HG03432 (cell line): ENCODE measurements at regions not wholly inside any gene's neighbourhood (a gene's known extent, or its start where the extent isn't known, plus 50 kb on each side); places are given as distances from the start of the nearest gene placed in this dataset.
A peak's percentile ranks its signal among the peaks of the same experiment; 100 is the strongest.
"Not testable (repeated sequence)": the region's sequence is repeated elsewhere in the genome, so short reads cannot be mapped to it uniquely, and the experiment has no call there.

Source experiments
- ATAC-seq: cut with Tn5 transposase; IDR thresholded peaks from one replicate; pipeline ENCODE4 v1.9.1; 2021; ENCODE audit warnings: mild to moderate bottlenecking, moderate library complexity; ENCODE audit not compliant: unreplicated experiment

DNA sequence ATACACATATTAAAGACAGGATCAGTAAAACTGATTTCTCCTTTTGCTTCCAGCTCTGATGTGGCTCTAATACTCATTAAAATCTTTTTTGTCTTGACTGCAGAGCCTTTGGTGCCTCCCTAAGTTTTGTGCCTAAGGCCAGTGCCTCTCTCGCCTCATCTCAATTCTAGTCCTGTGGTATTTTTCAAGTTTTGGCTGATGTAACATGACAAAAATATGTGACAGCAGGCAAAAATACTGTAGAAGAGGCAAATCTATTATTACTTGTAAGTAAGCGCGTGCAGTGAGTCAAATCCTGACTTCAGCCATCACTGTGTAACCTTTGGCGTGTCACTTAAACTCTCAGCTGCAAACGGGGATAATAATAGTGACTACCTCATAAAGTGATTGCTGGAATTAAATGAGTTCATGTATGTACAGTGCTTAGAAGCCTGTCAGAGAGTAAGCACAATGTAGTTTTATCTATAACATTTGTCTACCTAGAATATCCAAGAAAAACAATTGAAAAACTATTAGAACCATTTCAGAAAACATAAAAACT is 74.0 kb downstream of the MAB21L3 start:
- no peak for ATAC-seq

DNA sequence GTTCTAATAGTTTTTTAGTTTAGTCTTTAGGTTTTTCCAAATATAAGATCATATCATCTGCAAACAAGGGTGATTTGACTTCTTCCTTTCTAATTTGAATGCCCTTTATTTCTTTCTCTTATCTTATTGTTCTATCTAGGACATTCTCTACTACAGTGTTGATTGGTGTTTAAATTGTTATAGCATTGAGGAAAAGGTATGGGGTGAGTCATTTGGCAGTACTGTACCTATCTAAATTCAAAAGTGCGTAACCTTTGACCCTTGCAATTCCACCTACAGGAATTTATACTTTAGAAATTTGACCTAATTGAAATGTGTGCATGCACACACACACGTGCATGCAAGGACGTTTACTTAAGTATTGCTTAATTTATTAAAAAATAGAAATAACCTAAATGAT is 78.3 kb downstream of the MAB21L3 start:
- no peak for ATAC-seq

DNA sequence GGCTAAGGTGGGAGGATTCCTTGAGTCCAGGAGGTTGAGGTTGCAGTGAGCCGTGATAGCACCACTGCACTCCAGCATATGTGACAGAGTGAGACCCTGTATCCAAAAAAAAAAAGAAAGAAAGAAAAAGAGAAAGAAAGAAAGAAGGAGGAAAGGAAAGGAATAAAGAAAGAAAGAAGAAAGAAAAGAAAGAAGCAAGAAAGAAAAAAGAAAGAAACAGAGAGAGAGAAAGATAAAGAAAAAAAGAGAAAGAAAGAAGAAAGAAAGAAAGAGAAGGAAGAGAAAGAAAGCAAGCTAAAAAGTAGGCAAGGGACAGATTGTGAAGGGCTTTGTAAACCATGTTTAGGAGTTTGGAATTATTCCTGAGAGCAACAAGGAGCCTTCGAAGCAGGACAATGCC is 80.1 kb downstream of the MAB21L3 start:
- no peak for ATAC-seq

DNA sequence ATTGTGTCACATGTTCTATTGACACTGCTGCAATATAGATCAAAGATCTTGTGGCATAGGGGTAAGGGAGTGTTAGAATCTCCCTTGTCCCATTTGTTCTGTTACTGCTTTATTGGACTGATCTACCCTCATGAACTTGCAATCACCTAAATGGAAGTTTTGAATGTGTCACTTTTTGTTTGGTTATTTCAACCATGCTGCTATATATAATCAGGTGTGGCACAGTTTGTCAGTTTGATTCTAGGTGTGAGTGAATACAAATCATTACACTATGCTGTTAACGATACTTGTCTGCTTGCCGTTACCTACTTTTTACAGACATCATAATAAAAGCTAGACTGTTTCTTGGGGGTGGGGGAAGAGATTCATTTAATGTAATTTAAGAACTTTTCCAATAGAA is 82.6 kb downstream of the MAB21L3 start:
- no peak for ATAC-seq

DNA sequence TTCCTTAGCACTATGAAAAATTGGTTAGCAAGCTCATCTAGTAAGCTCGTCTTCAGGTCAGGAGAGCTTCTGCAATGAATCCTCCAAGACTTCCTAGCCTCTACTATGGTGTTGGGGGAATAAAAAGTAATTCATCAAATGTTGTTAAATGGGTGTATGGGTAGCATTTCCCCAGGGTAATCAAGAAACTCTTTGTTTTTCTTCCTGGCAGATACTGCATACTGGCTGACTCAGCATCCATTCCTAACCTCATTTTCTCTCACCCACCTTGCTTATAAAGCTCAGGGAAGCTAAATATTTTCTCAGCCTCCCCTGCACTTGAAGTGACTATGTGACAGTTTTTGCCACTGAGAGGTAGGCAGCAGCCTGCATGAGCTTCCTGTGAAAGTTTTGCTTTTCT is 83.4 kb downstream of the MAB21L3 start:
- no peak for ATAC-seq

DNA sequence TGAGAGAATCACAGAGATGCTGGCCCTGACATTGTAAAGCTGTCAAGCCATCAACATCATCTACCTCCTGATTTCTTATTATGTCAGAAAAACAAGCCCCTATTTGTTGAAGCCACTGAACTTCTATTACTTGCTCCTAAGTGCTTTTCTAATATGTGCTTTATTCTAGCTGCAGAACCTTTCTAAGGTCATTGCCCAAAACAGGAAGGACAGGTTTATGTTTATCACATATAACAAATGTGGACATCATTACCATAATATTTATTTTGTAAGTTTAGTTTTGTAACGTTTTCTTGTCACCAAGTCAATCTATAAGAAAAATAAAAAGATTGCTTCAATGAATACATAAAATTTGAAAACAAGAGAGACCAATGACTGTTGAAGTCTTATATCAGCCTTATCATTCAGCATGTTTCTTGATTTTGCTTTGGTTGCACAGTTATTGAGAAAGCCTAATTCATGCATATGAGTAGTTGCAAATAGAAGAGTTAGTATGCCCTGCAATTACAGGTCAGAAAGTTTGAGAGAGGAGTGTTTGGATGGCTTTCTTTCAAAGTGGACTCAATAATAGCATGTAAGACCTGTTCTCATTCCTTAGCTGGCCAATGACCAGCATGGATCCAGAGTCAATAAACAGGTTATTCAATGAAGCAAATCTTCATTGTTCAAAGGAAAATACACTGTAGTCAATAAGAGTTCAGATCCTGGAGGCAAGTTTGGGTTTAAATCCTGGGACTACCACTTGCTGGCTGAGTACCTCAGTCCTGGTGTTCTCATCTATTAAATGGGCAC is 84.1 kb downstream of the MAB21L3 start:
- no peak for ATAC-seq

DNA sequence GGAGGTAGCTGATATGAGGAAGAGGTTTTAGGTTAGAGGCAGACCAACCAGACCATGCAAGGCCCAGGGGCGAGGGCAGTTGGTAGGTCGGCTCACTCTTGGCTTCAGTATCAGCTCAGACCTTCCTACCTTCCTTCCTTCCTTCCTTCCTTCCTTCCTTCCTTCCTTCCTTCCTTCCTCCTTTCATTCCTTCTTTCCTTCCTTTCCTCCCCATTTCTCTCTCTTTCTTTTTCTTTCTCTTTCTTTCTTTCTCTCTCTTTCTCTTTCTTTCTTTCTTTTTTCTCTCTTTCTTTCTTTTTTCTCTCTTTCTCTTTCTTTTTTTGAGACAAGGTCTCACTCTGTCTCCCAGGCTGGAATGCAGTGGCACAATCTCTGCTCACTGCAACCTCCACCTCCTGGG is 89.1 kb downstream of the MAB21L3 start:
- ATAC-seq: not testable (repeated sequence)

DNA sequence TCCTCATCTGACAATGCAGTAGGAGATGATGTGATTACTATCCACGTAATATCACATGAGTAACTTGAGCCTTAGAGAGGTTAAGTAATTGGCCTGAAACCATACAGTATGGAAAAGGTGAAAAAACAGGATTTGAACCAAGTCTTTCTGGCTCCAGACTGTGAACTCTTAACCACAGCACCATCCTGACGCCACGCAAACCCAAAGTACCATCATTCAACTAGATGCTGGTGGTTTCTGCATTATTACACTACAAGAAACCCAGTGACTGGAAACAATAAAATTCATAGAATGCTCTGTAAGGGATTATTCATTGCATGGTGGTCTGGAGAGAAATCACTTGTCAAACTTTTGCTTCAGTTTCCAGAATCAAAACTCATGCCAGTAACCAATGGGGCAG is 90.7 kb downstream of the MAB21L3 start:
- ATAC-seq: no peak

DNA sequence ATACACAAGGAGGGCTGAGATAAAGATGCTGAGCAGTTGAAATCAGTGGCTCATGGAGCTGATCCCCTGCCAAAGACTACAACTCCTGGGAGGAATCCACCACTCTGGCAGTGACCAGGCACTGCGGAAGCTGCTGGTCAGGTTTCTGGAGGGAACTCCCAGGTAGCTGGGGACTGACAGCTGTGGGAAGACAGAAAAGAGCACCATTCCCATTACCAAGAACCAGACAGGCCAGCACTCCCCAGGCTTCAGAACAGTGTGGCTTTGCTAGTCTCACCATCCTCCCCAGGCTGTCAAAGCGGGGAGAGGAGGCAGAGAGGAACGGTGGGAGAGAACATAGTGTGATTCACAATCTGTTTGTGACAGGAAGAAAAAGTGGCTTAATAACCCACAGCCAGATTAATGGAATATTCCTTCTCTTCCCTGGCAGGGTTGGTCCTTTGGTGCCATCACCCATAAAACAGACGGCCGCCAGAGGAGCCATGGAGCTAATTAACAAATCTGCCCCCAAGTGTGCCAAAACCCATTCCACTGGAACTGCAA is 92.1 kb downstream of the MAB21L3 start:
- ATAC-seq: no peak

DNA sequence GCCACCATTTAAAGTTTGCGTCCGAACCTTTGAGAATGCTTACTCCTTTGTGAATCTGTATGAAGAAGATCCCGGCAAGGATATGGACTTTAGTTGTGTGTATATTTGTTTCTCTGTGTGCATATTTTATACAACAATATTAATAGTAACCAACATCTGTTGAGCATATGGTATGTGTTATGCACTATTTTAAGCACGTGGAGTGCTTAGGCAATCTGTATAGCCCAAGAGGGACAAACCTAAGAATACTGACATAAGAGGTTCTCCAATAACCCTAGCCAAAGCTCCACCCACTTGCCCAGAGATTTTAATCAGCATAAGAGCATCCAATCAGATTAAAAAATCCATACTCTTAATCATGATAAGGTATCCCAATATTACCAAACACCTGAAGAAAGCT is 92.7 kb downstream of the MAB21L3 start:
- no peak for ATAC-seq

DNA sequence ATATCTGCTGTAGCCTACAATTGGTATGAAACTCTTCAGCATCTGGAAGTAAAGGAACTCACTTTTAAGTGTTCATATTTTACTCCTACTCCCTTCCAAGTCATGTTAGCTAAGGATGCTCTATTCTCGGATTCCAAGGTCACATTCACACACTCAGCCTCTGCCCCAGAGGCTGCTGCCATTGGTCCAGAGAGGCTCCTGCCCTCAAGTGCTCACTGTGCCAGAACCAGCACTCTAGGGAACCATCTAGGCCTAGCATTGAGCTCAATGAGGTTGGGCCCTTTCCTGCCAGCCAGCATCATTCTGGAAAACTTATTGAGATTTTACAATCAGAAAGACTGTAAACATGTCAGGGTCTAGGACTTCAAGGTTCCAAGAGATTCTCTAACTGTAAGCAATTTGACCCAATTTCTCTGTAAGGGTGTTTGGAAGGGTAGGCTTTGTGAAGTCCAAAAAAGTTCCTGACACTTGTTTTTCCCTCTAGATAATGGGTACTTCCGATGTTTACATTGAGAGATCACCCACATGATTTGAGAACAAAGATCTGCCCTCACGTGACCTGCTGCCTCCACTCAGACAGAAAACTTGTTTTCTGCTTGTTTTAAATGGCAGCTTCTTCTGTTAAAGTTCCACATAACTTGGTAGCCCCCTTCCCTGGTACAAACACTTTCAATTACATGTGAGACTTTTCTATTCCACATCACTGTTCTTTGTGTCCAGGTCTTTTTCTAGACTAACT is 94.9 kb downstream of the MAB21L3 start:
- no peak for ATAC-seq

DNA sequence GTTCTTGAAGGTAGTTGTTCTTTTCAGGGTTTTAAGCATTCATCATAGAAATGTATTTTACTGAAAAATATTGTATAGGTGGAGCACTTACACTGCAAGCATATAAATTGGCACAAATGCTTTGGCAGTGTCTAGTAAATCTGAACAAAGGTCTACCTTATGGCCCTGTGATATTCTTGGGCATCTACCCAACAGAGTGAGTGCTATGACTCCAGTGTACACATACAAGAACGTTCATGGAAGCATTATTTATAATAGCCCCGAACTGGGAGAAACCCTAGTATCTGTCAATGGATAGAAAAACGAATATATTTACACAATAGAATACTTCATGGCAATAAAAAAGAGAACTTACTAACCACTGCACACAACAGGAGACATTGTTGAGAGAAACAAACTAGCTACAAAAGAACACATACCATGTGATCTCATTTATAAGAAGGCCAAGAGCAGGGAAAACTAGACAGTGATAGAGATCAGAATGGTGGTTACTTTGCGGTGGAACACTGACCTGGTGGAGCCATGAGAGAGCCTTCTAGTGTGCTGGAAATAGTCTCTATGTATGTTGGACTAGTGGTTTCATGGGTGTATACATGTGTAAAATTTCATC is 96.0 kb downstream of the MAB21L3 start:
- ATAC-seq: no peak

DNA sequence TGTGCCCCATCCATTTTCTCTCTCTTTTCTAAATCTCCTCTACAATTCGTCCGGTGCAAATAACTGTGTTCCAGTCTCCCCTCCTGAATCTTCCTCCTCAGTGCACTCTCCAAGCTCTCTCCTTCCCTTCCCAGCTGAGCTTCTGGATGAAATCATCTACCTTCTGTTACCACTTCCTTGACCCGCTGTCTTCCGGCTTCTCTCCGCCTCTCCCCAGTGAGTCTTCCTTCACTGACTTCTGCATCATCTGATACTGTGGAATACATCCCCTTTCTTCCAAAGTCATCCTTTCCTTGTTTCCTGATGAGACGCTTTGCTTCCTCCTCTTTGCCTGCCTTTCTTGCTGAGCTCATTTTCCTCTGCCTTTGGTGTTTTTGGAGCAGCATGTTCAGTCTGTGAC is 96.9 kb downstream of the MAB21L3 start:
- ATAC-seq: no peak

DNA sequence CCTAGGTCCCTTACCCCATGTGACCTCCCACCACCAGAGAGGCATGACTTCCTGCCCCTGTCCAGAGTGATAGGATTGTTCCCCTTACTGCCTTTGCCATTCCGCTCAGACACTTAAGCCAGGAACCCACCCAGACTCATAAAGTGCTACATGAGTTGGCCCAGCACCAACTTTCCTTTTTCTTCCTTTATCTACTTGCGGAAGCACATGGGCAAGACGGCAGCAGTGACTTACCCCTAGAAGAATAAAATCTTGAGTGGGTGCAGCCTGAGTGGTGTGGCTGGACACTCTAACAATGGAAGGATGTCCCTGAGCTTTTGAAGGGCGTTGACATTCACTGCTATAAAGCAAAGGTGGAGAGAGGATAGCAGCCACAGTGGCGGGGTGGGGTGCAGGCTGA is 100.1 kb downstream of the MAB21L3 start:
- no peak for ATAC-seq

DNA sequence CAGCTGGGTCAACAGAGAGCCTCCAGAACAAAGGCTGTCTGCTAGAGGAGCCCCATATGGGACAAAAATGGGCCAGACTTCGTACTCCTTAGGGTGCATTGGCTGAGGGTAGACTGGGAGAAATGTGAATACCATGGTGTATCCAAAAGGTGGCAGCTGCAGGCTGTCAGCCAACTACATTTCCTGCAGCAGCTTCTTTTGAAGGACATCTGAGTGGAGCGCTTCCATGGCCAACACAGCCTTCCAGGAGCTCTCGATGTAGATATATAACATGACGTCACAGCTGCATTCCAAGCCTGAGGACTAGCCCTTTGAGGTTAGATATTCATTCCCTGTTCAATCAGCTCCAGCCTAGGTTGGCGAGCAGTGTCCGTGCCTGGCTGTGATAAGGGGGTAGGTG is 107.7 kb downstream of the MAB21L3 start:
- no peak for ATAC-seq

DNA sequence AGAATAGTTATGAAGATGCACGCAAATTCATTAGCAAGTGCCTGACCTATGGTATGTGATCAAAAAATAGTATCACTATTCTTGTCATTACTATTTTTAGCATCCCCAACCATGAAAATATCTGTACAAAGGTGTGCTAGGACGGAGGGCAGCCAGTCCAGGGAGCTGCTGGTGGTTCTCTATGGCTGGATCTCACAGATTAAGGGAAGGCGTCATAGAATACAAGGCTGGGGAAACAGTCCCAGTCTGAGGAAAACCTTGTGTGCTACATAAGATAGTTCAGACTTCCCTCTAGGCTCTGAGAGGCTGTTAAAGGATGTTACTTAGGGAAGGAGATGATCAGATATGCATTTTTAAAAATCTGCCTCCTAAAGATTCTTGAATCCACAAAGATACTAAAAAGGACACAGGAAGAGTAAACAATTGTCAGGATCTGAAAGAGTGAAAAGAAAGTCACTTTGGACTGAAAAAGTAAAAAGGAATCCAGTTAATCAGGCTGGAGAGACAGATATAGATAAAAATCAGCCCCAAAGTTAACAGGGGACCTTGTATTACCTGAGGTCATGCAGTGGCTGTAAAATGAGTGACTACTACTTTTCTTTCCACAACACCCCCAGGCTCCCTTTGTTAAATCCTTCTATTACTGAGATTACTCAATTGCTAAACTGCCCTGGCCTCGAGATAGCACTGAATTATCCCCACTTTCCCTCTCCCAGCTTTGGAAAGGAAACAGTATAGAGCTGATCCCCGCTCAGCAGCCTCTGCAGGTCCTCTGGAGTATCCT is 108.6 kb downstream of the MAB21L3 start:
- ATAC-seq: no peak

DNA sequence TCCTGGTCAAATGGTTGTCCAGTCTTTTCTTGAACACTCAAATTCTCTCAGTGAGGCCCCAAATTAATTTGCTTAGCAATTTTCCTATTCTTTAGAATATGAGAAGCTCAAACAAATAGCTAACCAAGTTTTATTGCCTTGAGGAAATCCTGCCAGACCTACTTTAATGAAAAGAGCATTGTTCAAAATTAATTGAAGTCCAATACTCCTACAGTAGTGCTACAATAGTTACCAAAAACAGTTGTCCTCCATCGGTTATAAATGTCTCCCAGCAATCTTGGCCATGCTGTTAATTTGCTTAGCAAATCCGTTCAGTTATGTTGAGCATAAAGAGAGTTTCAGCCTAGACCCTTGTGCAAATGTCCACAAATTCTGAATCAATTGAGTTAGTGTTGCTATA is 112.9 kb downstream of the MAB21L3 start:
- ATAC-seq: no peak

DNA sequence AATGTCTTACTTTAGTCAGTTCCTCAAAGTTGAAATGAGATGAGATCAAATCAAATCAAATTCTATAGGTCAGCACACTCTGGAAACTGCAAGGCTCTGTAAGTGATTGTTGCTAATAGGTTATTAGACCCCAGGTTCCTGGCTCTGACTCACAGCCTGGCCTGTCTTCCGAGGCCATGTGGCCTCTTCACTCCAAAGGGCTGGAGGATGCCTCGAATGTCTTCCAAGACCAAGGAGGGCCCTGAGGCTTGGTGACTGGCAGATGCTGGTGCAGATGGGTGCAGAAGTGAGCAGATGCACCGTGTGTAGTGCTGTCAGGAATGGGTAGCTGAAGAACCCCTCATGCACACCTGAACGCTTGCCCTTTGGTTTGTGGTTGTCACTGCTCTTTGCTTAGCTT is 113.4 kb downstream of the MAB21L3 start:
- ATAC-seq: no peak

DNA sequence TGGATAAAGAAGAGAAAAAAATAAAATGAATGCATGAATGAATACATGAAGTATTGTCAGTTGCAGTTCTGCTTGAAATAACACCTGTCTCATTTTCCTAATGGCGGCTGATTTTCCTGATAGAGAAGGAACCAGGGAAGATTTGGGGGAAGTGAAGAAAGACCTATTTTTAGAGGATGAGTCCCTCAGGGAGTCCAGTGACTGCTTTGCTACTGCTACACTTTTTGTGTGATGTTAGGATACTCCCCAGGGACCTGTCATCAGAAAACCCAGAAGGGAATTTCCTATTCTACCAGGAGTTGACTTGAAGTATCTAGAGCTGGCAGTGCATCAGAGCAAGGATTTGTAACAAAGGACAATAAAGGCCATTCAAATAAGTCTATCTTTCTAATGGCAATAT is 114.8 kb downstream of the MAB21L3 start:
- ATAC-seq: peak; percentile 49

DNA sequence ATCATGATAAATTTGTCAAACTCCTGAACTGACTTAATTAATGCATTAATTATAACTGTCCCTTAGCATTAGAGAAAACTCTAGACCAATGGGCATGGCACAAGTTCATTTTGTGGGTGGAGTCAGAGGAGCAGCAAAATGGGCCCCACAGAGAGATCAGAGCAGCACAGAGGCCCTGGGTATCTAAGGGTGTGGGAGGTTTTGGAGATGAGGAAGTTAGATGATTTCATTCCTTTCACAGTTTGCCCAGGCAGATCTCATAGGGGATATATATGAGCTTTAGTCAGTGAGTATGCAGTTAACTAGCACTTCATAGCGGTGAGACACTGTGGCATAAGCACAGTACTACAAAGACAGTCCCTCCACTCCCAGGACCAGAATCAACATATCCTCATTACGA is 117.3 kb downstream of the MAB21L3 start:
- ATAC-seq: peak; percentile 39

DNA sequence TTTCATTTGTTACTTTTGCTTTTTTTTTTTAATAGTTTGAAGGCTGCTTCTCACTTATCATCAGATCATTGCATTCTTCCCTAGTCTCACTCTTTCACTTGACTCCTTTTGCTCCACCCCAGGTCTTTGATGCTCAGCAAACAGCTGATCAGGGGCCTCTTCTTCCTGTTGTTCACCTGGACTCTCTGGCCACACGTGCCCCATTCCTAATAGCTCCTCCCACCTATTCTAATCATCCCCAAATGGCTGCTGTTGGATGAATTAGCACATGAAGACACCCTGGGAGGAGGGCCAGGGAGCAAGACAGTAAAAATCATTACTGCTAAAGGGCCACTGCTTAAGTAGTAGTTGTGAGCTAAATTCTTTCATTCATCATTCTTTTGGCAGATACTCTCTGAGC is 119.5 kb downstream of the MAB21L3 start:
- ATAC-seq: no peak
